Left forelimb (tissue), 1 donor: ENCODE measurements at regions not wholly inside any gene's neighbourhood (a gene's known extent, or its start where the extent isn't known, plus 50 kb on each side); places are given as distances from the start of the nearest gene placed in this dataset.

Experiments used
- DNase-seq: peaks from one replicate; pipeline ENCODE4 v3.0.0-alpha.2; 2018; ENCODE audit warnings: low spot score

- no peak for DNase-seq
These were observed 109.5 kb downstream of the INHBB start for GRCh38 chr2:120455390-120455789.

DNA sequence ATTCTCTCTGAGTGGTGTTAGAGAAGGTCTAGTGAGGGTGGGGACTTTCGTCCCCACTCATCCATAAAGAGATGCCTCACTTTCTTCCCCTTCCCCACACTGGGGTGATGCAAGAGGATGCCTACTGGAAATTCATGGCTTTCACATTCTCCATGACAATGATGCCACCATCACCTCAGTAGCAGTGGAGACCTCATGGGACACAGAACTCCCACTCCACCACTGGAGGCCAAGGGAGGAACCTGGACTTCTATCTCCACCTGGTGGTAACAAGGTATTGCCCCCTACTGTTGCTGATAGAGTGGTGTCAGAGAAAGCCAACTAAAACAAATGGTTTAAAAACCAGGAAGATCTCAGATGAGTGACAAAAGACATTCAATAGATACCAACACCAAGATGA, 110.9 kb downstream of the INHBB start:
- no peak for DNase-seq

GRCh38 chr2:120460511-120460910, 114.6 kb downstream of the INHBB start:
- DNase-seq: no peak

- no peak for DNase-seq
These were observed 115.2 kb downstream of the INHBB start for GRCh38 chr2:120461092-120461491.

DNA sequence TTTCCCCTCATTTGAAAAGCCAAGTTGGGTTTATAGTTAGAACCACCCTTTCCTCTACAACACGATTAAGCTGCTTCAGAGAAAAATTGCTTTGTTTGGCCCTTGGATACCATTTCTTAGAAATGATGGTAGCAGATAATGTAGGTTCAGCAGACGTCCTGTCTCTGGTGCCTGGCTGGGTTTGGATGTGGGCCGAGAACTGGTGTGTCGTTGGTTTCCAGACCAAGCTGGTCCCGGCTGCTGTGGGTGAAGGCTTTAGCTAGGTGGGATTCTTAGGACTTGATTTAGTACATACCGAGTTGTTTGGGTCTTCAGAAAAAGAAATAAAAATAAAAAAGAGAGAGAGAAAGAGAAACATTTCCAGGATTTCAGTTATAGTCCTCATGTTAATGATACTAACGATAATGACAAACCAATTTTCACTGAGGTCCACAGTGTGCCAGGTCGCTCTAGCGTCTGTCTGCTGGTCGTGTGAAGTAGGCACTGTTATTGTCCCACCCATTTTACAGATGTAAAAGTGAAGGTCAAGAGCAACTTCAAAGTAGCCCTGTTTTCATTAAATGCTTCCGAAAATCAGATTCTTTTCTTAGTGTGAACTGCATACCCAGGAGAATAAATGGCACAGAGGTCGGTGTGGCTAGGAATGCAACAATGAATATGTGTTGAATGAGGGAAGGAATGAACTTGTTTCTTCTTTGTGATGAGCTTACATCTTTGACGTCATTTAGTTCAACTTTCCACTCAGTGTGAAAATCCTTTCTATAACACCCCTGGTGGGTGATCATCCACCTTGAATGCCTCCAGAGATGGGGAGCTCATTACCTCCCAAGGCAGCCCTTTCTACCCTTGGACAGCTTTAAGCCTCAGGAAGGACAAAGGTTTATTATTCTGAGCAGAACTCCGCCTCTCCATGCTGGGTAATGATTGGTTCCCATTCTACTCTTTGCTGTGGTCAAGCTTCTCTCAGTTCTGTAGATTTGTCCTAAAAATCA, 115.9 kb downstream of the INHBB start:
- DNase-seq: no peak

GRCh38 chr2:120463527-120463926, 117.6 kb downstream of the INHBB start:
- no peak for DNase-seq

- no peak for DNase-seq
These were observed 118.1 kb downstream of the INHBB start for GRCh38 chr2:120463996-120464395.

DNA sequence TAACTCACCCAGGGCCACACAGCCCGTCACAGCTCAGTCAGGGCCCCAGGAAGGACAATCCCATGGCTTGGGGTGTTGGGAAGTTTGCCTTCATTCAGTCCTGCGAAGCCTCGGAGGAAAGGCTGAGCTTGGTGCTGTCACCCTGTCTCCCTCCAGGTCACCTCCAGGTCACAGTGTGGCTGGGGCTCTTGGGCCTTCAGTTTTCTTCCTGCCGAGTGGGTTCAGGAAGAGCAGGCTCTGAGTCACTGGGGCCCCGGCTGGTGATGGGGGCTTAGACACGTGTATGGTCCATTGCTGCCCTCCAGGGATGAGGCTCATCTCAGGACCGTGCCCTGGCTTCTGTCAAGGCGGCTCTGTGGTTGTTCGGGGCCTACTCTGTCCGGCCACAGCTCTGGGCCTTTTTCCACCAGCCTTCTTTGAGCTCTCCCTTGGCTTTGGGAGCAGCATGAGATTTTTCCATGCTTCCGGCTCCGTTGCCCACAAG, 118.6 kb downstream of the INHBB start:
- DNase-seq: no peak

GRCh38 chr2:120465012-120465700, 119.2 kb downstream of the INHBB start:
- no peak for DNase-seq

- no peak for DNase-seq
These were observed 119.7 kb downstream of the INHBB start for GRCh38 chr2:120465701-120465988.

GRCh38 chr2:120465989-120466703, 120.2 kb downstream of the INHBB start:
- DNase-seq: no peak

- no peak for DNase-seq
These were observed 120.7 kb downstream of the INHBB start for GRCh38 chr2:120466704-120467054.

- no peak for DNase-seq
These were observed 122.2 kb downstream of the INHBB start for GRCh38 chr2:120468136-120468535.

DNA sequence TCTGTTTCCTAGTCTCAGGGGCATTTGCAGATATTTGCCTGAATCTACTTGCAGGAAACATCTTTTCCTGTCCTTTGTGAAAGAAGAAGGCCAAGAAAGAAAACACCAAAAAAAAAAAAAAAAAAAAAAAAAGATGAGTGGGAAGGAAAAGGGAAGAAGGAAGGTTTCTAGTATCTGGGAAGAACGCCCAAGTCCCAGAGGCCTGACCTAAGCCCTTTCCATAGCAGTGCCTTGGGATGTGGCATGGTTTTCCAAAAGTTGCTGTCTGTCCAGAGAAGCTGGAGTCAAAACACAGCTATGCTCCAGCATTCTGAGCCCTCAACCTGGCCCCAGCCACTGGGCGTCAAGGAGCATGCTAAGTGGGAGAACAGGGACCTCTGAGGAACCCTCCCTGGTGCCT, 123.5 kb downstream of the INHBB start:
- DNase-seq: peak; percentile 47

GRCh38 chr2:120470041-120470965, 124.4 kb downstream of the INHBB start:
- DNase-seq: peak; percentile 61

GRCh38 chr2:120471166-120471565, 125.2 kb downstream of the INHBB start:
- no peak for DNase-seq

DNA sequence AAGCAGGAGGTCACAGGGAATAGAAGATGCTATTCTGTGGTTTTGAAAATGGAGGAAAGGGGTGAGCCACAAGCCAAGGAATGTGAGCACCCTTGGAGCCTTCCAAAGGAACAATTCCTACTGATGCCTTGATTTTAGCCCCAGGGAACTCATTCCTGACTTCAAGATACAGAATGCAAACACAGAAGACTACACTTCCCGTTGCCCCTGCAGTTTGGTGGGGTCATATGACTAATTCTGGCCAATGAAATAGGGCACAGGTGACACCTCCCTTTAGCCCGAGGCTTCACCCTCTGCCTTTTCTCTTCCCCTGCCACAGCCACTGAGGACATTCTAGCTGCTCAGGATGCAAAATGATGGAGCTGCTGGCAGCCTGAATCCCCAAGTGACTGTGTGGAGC, 126.1 kb downstream of the INHBB start:
- peak; percentile 17 for DNase-seq

- DNase-seq: peak; percentile 25
These were observed 127.0 kb downstream of the INHBB start for GRCh38 chr2:120472891-120473309.

GRCh38 chr2:120473522-120474271, 127.8 kb downstream of the INHBB start:
- peak; percentile 25 for DNase-seq

GRCh38 chr2:120474486-120474885, 128.6 kb downstream of the INHBB start:
- peak; percentile 36 for DNase-seq

DNA sequence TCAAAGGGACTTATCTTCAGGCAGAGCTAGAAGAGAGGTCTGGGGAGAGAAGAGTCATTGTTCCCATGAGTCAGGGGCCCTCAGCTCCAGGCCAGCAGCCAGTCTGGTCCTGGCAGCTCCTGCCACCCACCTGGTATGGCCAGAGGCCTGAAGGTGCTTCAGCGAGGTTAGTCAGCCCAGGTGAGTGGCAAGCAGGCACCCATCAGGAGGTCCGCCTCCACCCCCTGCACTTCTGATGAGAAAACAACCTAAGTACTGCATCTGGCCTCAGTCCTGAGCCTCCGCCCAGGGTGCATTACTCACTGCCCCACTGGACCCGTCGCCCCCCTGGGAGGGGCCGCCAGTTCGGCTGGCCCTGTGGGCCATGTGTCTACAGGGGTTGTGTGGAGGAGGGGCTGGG, 130.2 kb downstream of the INHBB start:
- peak; percentile 52 for DNase-seq
